WTC11 (cell line): ENCODE measurements at regions not wholly inside any gene's neighbourhood (a gene's known extent, or its start where the extent isn't known, plus 50 kb on each side); places are given as distances from the start of the nearest gene placed in this dataset.

Experiments used
- TF ChIP-seq, protein P1 (sequence below): fragments of 200-600 bp; IDR thresholded peaks from 2 replicates; pipeline ENCODE4 v1.8.0; 2022; ENCODE audit warnings: antibody characterized with exemption
- TF ChIP-seq, protein P2 (sequence below): sonication (generic); formaldehyde crosslinking; IDR thresholded peaks from 2 replicates; pipeline ENCODE4 v1.8.0; 2022; ENCODE audit warnings: mild to moderate bottlenecking, missing genetic modification reagents

DNA sequence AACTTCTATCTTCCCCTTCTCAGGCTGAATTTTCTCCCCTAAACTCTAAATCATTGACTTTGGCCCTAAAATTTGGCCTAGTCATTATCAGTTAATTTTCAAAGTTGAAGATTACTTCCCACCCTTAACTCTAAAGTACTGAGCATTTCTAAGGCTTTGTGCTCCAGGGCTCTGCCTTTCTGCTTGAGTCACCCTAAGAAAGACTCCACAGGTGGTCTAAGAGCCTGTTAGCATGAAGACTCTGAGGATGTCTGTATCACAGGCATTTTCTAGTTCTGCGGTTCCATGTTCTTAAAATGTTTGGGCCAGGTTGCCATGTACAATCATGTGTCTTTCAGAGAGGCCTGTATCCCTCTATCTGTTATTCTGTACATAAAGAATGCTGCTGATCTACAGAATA, 808.1 kb upstream of the MANEA start:
- TF ChIP-seq, protein P1, sequence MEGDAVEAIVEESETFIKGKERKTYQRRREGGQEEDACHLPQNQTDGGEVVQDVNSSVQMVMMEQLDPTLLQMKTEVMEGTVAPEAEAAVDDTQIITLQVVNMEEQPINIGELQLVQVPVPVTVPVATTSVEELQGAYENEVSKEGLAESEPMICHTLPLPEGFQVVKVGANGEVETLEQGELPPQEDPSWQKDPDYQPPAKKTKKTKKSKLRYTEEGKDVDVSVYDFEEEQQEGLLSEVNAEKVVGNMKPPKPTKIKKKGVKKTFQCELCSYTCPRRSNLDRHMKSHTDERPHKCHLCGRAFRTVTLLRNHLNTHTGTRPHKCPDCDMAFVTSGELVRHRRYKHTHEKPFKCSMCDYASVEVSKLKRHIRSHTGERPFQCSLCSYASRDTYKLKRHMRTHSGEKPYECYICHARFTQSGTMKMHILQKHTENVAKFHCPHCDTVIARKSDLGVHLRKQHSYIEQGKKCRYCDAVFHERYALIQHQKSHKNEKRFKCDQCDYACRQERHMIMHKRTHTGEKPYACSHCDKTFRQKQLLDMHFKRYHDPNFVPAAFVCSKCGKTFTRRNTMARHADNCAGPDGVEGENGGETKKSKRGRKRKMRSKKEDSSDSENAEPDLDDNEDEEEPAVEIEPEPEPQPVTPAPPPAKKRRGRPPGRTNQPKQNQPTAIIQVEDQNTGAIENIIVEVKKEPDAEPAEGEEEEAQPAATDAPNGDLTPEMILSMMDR: no peak
- TF ChIP-seq, protein P2, sequence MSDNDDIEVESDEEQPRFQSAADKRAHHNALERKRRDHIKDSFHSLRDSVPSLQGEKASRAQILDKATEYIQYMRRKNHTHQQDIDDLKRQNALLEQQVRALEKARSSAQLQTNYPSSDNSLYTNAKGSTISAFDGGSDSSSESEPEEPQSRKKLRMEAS: no peak
